WTC11 (cell line): ENCODE measurements at regions not wholly inside any gene's neighbourhood (a gene's known extent, or its start where the extent isn't known, plus 50 kb on each side); places are given as distances from the start of the nearest gene placed in this dataset.

Source experiments
- ATAC-seq: fragments of 200-7000 bp; cut with Tn5 transposase; 2 replicates; pipeline ENCODE4 v1.10.0; 2021; ENCODE audit warnings: mild to moderate bottlenecking, moderate library complexity
- CTCF ChIA-PET: fragments of 300-600 bp; sonication (Branson Sonifier 250); formaldehyde crosslinking; loops from one replicate; lab custom pipeline; 2021; ENCODE audit warnings: antibody characterized with exemption; lab: Charles Lee
- POLR2A ChIA-PET: fragments of 350-600 bp; sonication (Branson Sonifier 250); formaldehyde crosslinking; loops from one replicate; lab custom pipeline; 2021; ENCODE audit warnings: antibody characterized with exemption; lab: Charles Lee
- DNase-seq: peaks from one replicate; pipeline ENCODE4 v3.0.0; 2021; ENCODE audit warnings: low spot score
- H3K27ac Mint-ChIP-seq: 2 replicates; pipeline ENCODE4 v1.8.0; 2021; ENCODE audit warnings: mixed read lengths
- H3K27me3 Mint-ChIP-seq: 2 replicates; pipeline ENCODE4 v1.8.0; 2021; ENCODE audit warnings: low read depth, mild to moderate bottlenecking, moderate library complexity, mixed read lengths
- H3K36me3 Mint-ChIP-seq: 2 replicates; pipeline ENCODE4 v1.8.0; 2021; ENCODE audit warnings: mixed read lengths
- H3K4me1 Mint-ChIP-seq: 2 replicates; pipeline ENCODE4 v1.8.0; 2022; ENCODE audit warnings: mixed read lengths
- H3K4me3 Mint-ChIP-seq: 2 replicates; pipeline ENCODE4 v1.8.0; 2021; ENCODE audit warnings: mild to moderate bottlenecking, moderate library complexity, mixed read lengths
- H3K9me3 Mint-ChIP-seq: 2 replicates; pipeline ENCODE4 v1.8.0; 2021; ENCODE audit warnings: mixed read lengths
- CBFB ChIP-seq: sonication (generic); formaldehyde crosslinking; IDR thresholded peaks from 2 replicates; pipeline ENCODE4 v1.8.1; 2022; ENCODE audit warnings: mild to moderate bottlenecking, low read depth, missing genetic modification reagents
- EMX1 ChIP-seq: fragments of 250-450 bp; sonication (Bioruptor Pico); IDR thresholded peaks from 2 replicates; pipeline ENCODE4 v1.8.0; 2021; ENCODE audit warnings: mild to moderate bottlenecking
- ESRRA ChIP-seq: sonication (generic); formaldehyde crosslinking; IDR thresholded peaks from 2 replicates; pipeline ENCODE4 v1.8.1; 2022; ENCODE audit warnings: mild to moderate bottlenecking, missing genetic modification reagents, borderline replicate concordance
- FOXK1 ChIP-seq: sonication (generic); formaldehyde crosslinking; IDR thresholded peaks from 2 replicates; pipeline ENCODE4 v1.8.0; 2022; ENCODE audit warnings: mild to moderate bottlenecking, moderate library complexity, missing genetic modification reagents
- HMGA2 ChIP-seq: fragments of 250-450 bp; sonication (Bioruptor Pico); IDR thresholded peaks from 2 replicates; pipeline ENCODE4 v1.4.0; 2021; ENCODE audit warnings: mild to moderate bottlenecking, moderate library complexity
- IRF2 ChIP-seq: sonication (generic); formaldehyde crosslinking; IDR thresholded peaks from 2 replicates; pipeline ENCODE4 v1.8.0; 2022; ENCODE audit warnings: low read depth, missing genetic modification reagents, borderline replicate concordance
- JAZF1 ChIP-seq: fragments of 250-450 bp; sonication (Bioruptor Pico); IDR thresholded peaks from 2 replicates; pipeline ENCODE4 v1.9.0; 2021; ENCODE audit warnings: moderate library complexity, mild to moderate bottlenecking, inconsistent platforms
- MXD4 ChIP-seq: fragments of 250-450 bp; sonication (Bioruptor Pico); IDR thresholded peaks from 2 replicates; pipeline ENCODE4 v1.8.0; 2021; ENCODE audit warnings: mild to moderate bottlenecking, moderate library complexity, borderline replicate concordance
- NFATC4 ChIP-seq: fragments of 250-450 bp; sonication (Bioruptor Pico); IDR thresholded peaks from 2 replicates; pipeline ENCODE4 v1.9.0; 2021; ENCODE audit warnings: mild to moderate bottlenecking
- NR3C1 ChIP-seq: sonication (generic); formaldehyde crosslinking; conservative IDR thresholded peaks from 2 replicates; pipeline ENCODE4 v1.8.1; 2023; ENCODE audit warnings: low read depth, mild to moderate bottlenecking, missing genetic modification reagents
- OVOL2 ChIP-seq: fragments of 250-450 bp; sonication (Bioruptor Pico); IDR thresholded peaks from 2 replicates; pipeline ENCODE4 v1.9.0; 2021; ENCODE audit warnings: mild to moderate bottlenecking, borderline replicate concordance
- SMAD4 ChIP-seq: sonication (generic); formaldehyde crosslinking; IDR thresholded peaks from 2 replicates; pipeline ENCODE4 v1.8.0; 2022; ENCODE audit warnings: mild to moderate bottlenecking, missing genetic modification reagents
- SOX15 ChIP-seq: fragments of 250-450 bp; sonication (Bioruptor Pico); IDR thresholded peaks from 2 replicates; pipeline ENCODE4 v1.9.0; 2021; ENCODE audit warnings: mild to moderate bottlenecking
- SP1 ChIP-seq: sonication (generic); formaldehyde crosslinking; conservative IDR thresholded peaks from 2 replicates; pipeline ENCODE4 v1.8.1; 2022; ENCODE audit warnings: missing genetic modification reagents
- TP53 ChIP-seq: sonication (generic); formaldehyde crosslinking; IDR thresholded peaks from 2 replicates; pipeline ENCODE4 v1.8.1; 2023; ENCODE audit warnings: mild to moderate bottlenecking, missing genetic modification reagents
- USF2 ChIP-seq: sonication (generic); formaldehyde crosslinking; IDR thresholded peaks from 2 replicates; pipeline ENCODE4 v1.8.1; 2023; ENCODE audit warnings: mild to moderate bottlenecking, missing genetic modification reagents, moderate library complexity
- ZBTB43 ChIP-seq: sonication (generic); formaldehyde crosslinking; IDR thresholded peaks from 2 replicates; pipeline ENCODE4 v1.8.1; 2023; ENCODE audit warnings: mild to moderate bottlenecking, missing genetic modification reagents
- ZNF232 ChIP-seq: sonication (generic); formaldehyde crosslinking; IDR thresholded peaks from 2 replicates; pipeline ENCODE4 v1.8.0; 2022; ENCODE audit warnings: mild to moderate bottlenecking, missing genetic modification reagents
- TF ChIP-seq, protein P1 (sequence below): sonication (generic); formaldehyde crosslinking; IDR thresholded peaks from 2 replicates; pipeline ENCODE4 v1.8.1; 2022; ENCODE audit warnings: mild to moderate bottlenecking, moderate library complexity, missing genetic modification reagents
- TF ChIP-seq, protein P2 (sequence below): sonication (generic); formaldehyde crosslinking; IDR thresholded peaks from 2 replicates; pipeline ENCODE4 v1.8.1; 2022; ENCODE audit warnings: low read depth, mild to moderate bottlenecking, moderate library complexity, missing genetic modification reagents, borderline replicate concordance
- TF ChIP-seq, protein P3 (sequence below): sonication (generic); formaldehyde crosslinking; IDR thresholded peaks from 2 replicates; pipeline ENCODE4 v1.8.1; 2023; ENCODE audit warnings: mild to moderate bottlenecking, missing genetic modification reagents, moderate library complexity
- TF ChIP-seq, protein P4 (sequence below): sonication (generic); formaldehyde crosslinking; IDR thresholded peaks from 2 replicates; pipeline ENCODE4 v1.8.0; 2022; ENCODE audit warnings: missing genetic modification reagents
- TF ChIP-seq, protein P5 (sequence below): sonication (generic); formaldehyde crosslinking; IDR thresholded peaks from 2 replicates; pipeline ENCODE4 v1.8.1; 2023; ENCODE audit warnings: mild to moderate bottlenecking, missing genetic modification reagents, borderline replicate concordance

DNA sequence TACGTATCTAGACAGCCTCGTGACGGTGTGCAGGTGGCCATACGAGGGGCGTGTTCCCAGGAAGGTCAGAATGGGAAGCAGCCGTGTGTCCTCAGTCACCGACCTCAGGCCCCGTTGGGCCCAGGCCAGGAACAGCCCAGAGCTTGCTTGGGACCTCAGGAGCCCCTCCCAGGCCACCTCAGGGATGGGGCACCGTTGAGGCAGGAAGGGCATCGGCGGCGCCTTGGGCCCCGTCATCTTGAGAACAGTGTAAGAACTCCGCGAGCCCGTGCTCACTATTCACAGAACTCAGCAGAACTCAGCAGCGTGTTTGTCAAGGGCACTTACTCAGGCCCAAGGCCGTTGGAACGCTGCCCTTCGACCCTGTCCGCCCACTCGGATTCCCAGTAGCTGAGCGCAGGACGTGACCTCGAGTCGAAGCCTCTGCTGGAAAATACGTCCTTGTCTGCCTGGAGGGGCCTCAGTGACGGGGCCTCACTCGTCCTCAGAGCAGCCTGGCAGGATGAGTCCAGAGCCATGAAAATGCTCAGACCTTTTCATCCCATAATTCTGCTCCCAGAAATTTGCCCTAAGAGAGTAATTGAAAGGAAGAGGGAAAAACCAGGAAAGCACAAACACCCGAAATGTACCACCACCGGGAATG lies 1134.8 kb downstream of the BRD1 start:
- DNase-seq, result no peak
- TF ChIP-seq HMGA2 (CRISPR knock-in tag) (no peak), ZBTB43 (CRISPR knock-in tag) (no peak), NR3C1 (CRISPR knock-in tag) (no peak), ZNF232 (CRISPR knock-in tag) (no peak), EMX1 (no peak), SOX15 (CRISPR knock-in tag) (no peak), ESRRA (CRISPR knock-in tag) (no peak), USF2 (CRISPR knock-in tag) (no peak), SP1 (CRISPR knock-in tag) (no peak), SMAD4 (no peak), TP53 (CRISPR knock-in tag) (no peak), OVOL2 (CRISPR knock-in tag) (no peak), IRF2 (CRISPR knock-in tag) (no peak)
- TF ChIP-seq, protein P1, sequence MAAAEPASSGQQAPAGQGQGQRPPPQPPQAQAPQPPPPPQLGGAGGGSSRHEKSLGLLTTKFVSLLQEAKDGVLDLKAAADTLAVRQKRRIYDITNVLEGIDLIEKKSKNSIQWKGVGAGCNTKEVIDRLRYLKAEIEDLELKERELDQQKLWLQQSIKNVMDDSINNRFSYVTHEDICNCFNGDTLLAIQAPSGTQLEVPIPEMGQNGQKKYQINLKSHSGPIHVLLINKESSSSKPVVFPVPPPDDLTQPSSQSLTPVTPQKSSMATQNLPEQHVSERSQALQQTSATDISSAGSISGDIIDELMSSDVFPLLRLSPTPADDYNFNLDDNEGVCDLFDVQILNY (CRISPR knock-in tag), result no peak
- TF ChIP-seq, protein P2, sequence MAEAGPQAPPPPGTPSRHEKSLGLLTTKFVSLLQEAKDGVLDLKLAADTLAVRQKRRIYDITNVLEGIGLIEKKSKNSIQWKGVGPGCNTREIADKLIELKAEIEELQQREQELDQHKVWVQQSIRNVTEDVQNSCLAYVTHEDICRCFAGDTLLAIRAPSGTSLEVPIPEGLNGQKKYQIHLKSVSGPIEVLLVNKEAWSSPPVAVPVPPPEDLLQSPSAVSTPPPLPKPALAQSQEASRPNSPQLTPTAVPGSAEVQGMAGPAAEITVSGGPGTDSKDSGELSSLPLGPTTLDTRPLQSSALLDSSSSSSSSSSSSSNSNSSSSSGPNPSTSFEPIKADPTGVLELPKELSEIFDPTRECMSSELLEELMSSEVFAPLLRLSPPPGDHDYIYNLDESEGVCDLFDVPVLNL (CRISPR knock-in tag), result no peak
- ATAC-seq, result no peak
- peak overlapping the region; percentile 29; the same call in 1 of the 2 replicates for H3K27ac Mint-ChIP-seq
- ChIA-PET POLR2A (no interaction called here), CTCF (no interaction called here)
- H3K4me1 Mint-ChIP-seq, result peaks cover 6% of the 10 kb centered on the region; the same call in 1 of the 2 replicates
- H3K9me3 Mint-ChIP-seq, result no peaks in the 10 kb centered on the region
- H3K36me3 Mint-ChIP-seq, result no peaks in the 10 kb centered on the region
- H3K27me3 Mint-ChIP-seq, result no peaks in the 10 kb centered on the region
- no peak overlapping the region for H3K4me3 Mint-ChIP-seq

- H3K4me1 Mint-ChIP-seq, result peaks cover 6% of the 10 kb centered on the region; the same call in 1 of the 2 replicates
- TF ChIP-seq FOXK1 (CRISPR knock-in tag), result no peak
- TF ChIP-seq, protein P3, sequence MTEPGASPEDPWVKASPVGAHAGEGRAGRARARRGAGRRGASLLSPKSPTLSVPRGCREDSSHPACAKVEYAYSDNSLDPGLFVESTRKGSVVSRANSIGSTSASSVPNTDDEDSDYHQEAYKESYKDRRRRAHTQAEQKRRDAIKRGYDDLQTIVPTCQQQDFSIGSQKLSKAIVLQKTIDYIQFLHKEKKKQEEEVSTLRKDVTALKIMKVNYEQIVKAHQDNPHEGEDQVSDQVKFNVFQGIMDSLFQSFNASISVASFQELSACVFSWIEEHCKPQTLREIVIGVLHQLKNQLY (CRISPR knock-in tag), result no peak
- no peak for TF ChIP-seq EMX1
- TF ChIP-seq, protein P4, sequence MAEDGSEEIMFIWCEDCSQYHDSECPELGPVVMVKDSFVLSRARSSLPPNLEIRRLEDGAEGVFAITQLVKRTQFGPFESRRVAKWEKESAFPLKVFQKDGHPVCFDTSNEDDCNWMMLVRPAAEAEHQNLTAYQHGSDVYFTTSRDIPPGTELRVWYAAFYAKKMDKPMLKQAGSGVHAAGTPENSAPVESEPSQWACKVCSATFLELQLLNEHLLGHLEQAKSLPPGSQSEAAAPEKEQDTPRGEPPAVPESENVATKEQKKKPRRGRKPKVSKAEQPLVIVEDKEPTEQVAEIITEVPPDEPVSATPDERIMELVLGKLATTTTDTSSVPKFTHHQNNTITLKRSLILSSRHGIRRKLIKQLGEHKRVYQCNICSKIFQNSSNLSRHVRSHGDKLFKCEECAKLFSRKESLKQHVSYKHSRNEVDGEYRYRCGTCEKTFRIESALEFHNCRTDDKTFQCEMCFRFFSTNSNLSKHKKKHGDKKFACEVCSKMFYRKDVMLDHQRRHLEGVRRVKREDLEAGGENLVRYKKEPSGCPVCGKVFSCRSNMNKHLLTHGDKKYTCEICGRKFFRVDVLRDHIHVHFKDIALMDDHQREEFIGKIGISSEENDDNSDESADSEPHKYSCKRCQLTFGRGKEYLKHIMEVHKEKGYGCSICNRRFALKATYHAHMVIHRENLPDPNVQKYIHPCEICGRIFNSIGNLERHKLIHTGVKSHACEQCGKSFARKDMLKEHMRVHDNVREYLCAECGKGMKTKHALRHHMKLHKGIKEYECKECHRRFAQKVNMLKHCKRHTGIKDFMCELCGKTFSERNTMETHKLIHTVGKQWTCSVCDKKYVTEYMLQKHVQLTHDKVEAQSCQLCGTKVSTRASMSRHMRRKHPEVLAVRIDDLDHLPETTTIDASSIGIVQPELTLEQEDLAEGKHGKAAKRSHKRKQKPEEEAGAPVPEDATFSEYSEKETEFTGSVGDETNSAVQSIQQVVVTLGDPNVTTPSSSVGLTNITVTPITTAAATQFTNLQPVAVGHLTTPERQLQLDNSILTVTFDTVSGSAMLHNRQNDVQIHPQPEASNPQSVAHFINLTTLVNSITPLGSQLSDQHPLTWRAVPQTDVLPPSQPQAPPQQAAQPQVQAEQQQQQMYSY (CRISPR knock-in tag), result no peak
- no peak for TF ChIP-seq NFATC4 (CRISPR knock-in tag)
- TF ChIP-seq MXD4 (CRISPR knock-in tag), result no peak
- no peak for TF ChIP-seq JAZF1 (CRISPR knock-in tag)
- TF ChIP-seq, protein P5, sequence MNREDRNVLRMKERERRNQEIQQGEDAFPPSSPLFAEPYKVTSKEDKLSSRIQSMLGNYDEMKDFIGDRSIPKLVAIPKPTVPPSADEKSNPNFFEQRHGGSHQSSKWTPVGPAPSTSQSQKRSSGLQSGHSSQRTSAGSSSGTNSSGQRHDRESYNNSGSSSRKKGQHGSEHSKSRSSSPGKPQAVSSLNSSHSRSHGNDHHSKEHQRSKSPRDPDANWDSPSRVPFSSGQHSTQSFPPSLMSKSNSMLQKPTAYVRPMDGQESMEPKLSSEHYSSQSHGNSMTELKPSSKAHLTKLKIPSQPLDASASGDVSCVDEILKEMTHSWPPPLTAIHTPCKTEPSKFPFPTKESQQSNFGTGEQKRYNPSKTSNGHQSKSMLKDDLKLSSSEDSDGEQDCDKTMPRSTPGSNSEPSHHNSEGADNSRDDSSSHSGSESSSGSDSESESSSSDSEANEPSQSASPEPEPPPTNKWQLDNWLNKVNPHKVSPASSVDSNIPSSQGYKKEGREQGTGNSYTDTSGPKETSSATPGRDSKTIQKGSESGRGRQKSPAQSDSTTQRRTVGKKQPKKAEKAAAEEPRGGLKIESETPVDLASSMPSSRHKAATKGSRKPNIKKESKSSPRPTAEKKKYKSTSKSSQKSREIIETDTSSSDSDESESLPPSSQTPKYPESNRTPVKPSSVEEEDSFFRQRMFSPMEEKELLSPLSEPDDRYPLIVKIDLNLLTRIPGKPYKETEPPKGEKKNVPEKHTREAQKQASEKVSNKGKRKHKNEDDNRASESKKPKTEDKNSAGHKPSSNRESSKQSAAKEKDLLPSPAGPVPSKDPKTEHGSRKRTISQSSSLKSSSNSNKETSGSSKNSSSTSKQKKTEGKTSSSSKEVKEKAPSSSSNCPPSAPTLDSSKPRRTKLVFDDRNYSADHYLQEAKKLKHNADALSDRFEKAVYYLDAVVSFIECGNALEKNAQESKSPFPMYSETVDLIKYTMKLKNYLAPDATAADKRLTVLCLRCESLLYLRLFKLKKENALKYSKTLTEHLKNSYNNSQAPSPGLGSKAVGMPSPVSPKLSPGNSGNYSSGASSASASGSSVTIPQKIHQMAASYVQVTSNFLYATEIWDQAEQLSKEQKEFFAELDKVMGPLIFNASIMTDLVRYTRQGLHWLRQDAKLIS (CRISPR knock-in tag), result no peak
- no peak for TF ChIP-seq CBFB (CRISPR knock-in tag)
Observed at GRCh38 chr22:48691431-48691851, 1136.2 kb downstream of the BRD1 start.

More at GRCh38 chr22:48691431-48691851, 1136.2 kb downstream of the BRD1 start:
- DNase-seq, result no peak
- Mint-ChIP-seq H3K27me3 (no peaks in the 10 kb centered on the region), H3K36me3 (no peaks in the 10 kb centered on the region), H3K9me3 (peaks cover 7% of the 10 kb centered on the region), H3K4me3 (no peak overlapping the region), H3K27ac (no peak overlapping the region)
- CTCF ChIA-PET, result no interaction called here
- POLR2A ChIA-PET, result no interaction called here
- ATAC-seq, result no peak
